Sigmoid colon (tissue), 6 donors: ENCODE measurements at regions not wholly inside any gene's neighbourhood (a gene's known extent, or its start where the extent isn't known, plus 50 kb on each side); places are given as distances from the start of the nearest gene placed in this dataset.

ENCODE experiments used
- DNase-seq: peaks from one replicate; pipeline ENCODE4 v3.0.0-alpha.2; 2019
- H3K27ac ChIP-seq, 4 donors: fragments of 200-600 bp; sonication (generic); one replicate each; pipeline ENCODE4 v1.5.1; 2016 to 2019; ENCODE audit warnings: mild to moderate bottlenecking in 1 of 4
- H3K27me3 ChIP-seq, 3 donors: fragments of 200-600 bp; sonication (generic); one replicate each; pipeline ENCODE4 v1.5.1; 2019; ENCODE audit warnings: mild to moderate bottlenecking in 1 of 3
- H3K36me3 ChIP-seq, 4 donors: fragments of 200-600 bp; sonication (generic); one replicate each; pipeline ENCODE4 v1.5.1; 2016 to 2019
- H3K4me1 ChIP-seq, 4 donors: fragments of 200-600 bp; sonication (generic); one replicate each; pipeline ENCODE4 v1.5.1; 2017 to 2019
- H3K4me3 ChIP-seq, 4 donors: fragments of 200-600 bp; sonication (generic); one replicate each; pipeline ENCODE4 v1.5.1; 2017 to 2019; ENCODE audit warnings: mild to moderate bottlenecking in 2 of 4, moderate library complexity in 1 of 4
- H3K9me3 ChIP-seq, 4 donors: fragments of 200-600 bp in 3 of 4; sonication (generic) in 3 of 4; one replicate each; pipeline versions ENCODE4 v1.5.1 to v1.6.1; 2013 to 2019
- CTCF ChIP-seq, 4 experiments: fragments of 450-650 bp in 3 of 4; fragments of 200-600 bp in 1 of 4; IDR thresholded peaks; one replicate each; pipeline ENCODE4 v1.5.1; 2016 to 2019; ENCODE audit warnings: antibody characterized with exemption in 4 of 4, mild to moderate bottlenecking in 3 of 4, moderate library complexity in 2 of 4
- EP300 ChIP-seq, 4 donors: sonication (generic); formaldehyde crosslinking; IDR thresholded peaks; one replicate each; pipeline ENCODE4 v1.6.1; 2017; ENCODE audit warnings: antibody characterized with exemption in 4 of 4
- POLR2A ChIP-seq, 2 donors: fragments of 450-650 bp; IDR thresholded peaks; one replicate each; pipeline ENCODE4 v1.6.1; 2016; ENCODE audit warnings: antibody characterized with exemption in 2 of 2, mild to moderate bottlenecking in 2 of 2, moderate library complexity in 2 of 2
- POLR2AphosphoS5 ChIP-seq, 4 donors: sonication (generic); formaldehyde crosslinking; IDR thresholded peaks; one replicate each; pipeline ENCODE4 v1.6.1; 2017; ENCODE audit warnings: antibody characterized with exemption in 4 of 4
- WGBS, 2 donors: extraction: QIAGEN DNeasy Blood & Tissue Kit; methylation state at CpG; one replicate each; pipeline ENCODE4 v1.1.7; 2013; 5-methylcytosine and 5-hydroxymethylcytosine counted together
- intact Hi-C: fragments of 100-400 bp; cut with DNase I; formaldehyde crosslinking; loops from one replicate; pipeline ENCODE4 v1.15.1; 2023
- donor health status: healthy with polysubstance abuse.
- donor health status: healthy.

GRCh38 chr20:56793916-56794315, 164.8 kb downstream of the TFAP2C start:
- no peaks in the 10 kb centered on the region for H3K36me3 ChIP-seq
- no peak overlapping the region for H3K27ac ChIP-seq
- H3K9me3 ChIP-seq: no peaks in the 10 kb centered on the region
- peaks cover 0 to 4% (median under 1%) of the 10 kb centered on the region in 4 donors for H3K4me1 ChIP-seq
- H3K27me3 ChIP-seq: no peaks in the 10 kb centered on the region
- intact Hi-C loops: no loop called here
- no peak for DNase-seq
- 74 to 85% methylated on average over 7 of the region's 7 CpGs for WGBS, 2 donors
- TF ChIP-seq POLR2AphosphoS5 (IDR thresholded peaks at IDR 0.05) (no peak), EP300 (IDR thresholded peaks at IDR 0.05) (no peak), CTCF (IDR thresholded peaks at IDR 0.05) (no peak), POLR2A (IDR thresholded peaks at IDR 0.05) (no peak)
- H3K4me3 ChIP-seq: no peak overlapping the region

GRCh38 chr20:56795492-56795891, 166.4 kb downstream of the TFAP2C start:
- intact Hi-C loops: no loop called here
- Histone ChIP-seq H3K27me3 (no peaks in the 10 kb centered on the region), H3K36me3 (no peaks in the 10 kb centered on the region), H3K4me3 (no peak overlapping the region), H3K27ac (no peak overlapping the region), H3K9me3 (no peaks in the 10 kb centered on the region), H3K4me1 (no peaks in the 10 kb centered on the region)
- no peak for DNase-seq
- 92 to 93% methylated on average over 2 of the region's 2 CpGs for WGBS, 2 donors
- no peak for TF ChIP-seq POLR2AphosphoS5 (IDR thresholded peaks at IDR 0.05)
- no peak for TF ChIP-seq POLR2A (IDR thresholded peaks at IDR 0.05)
- TF ChIP-seq EP300 (IDR thresholded peaks at IDR 0.05): no peak
- TF ChIP-seq CTCF (IDR thresholded peaks at IDR 0.05): no peak

- no peak for TF ChIP-seq POLR2AphosphoS5 (IDR thresholded peaks at IDR 0.05)
- TF ChIP-seq POLR2A (IDR thresholded peaks at IDR 0.05): no peak
- no peak for TF ChIP-seq EP300 (IDR thresholded peaks at IDR 0.05)
- TF ChIP-seq CTCF (IDR thresholded peaks at IDR 0.05): no peak
- no peak for DNase-seq
Measured at GRCh38 chr20:56796345-56796744, 167.2 kb downstream of the TFAP2C start.

GRCh38 chr20:56797023-56797422, 167.9 kb downstream of the TFAP2C start:
- Histone ChIP-seq H3K9me3 (no peaks in the 10 kb centered on the region), H3K4me3 (no peak overlapping the region), H3K36me3 (no peaks in the 10 kb centered on the region), H3K27ac (no peak overlapping the region), H3K27me3 (no peaks in the 10 kb centered on the region), H3K4me1 (peaks cover 0 to 4% (median 4%) of the 10 kb centered on the region in 4 donors)
- no peak for TF ChIP-seq POLR2AphosphoS5 (IDR thresholded peaks at IDR 0.05)
- TF ChIP-seq POLR2A (IDR thresholded peaks at IDR 0.05): no peak
- no peak for TF ChIP-seq CTCF (IDR thresholded peaks at IDR 0.05)
- TF ChIP-seq EP300 (IDR thresholded peaks at IDR 0.05): no peak
- intact Hi-C loops: no loop called here
- 50 to 69% methylated on average over 2 of the region's 2 CpGs for WGBS, 2 donors
- no peak for DNase-seq

More at GRCh38 chr20:56796345-56796744, 167.2 kb downstream of the TFAP2C start:
- H3K36me3 ChIP-seq: no peaks in the 10 kb centered on the region
- no peak overlapping the region for H3K27ac ChIP-seq
- H3K27me3 ChIP-seq: no peaks in the 10 kb centered on the region
- H3K4me3 ChIP-seq: no peak overlapping the region
- intact Hi-C loops: no loop called here
- WGBS, 2 donors: 26 to 53% methylated on average over 3 of the region's 3 CpGs
- no peaks in the 10 kb centered on the region for H3K9me3 ChIP-seq
- no peaks in the 10 kb centered on the region for H3K4me1 ChIP-seq

GRCh38 chr20:56798634-56799033, 169.5 kb downstream of the TFAP2C start:
- Histone ChIP-seq H3K4me3 (no peak overlapping the region), H3K9me3 (no peaks in the 10 kb centered on the region), H3K4me1 (peaks cover 0 to 14% (median 13%) of the 10 kb centered on the region in 4 donors), H3K36me3 (no peaks in the 10 kb centered on the region), H3K27ac (no peak overlapping the region), H3K27me3 (no peaks in the 10 kb centered on the region)
- intact Hi-C loops: no loop called here
- WGBS, 2 donors: 86 to 90% methylated on average over 1 of the region's 1 CpG
- TF ChIP-seq CTCF (IDR thresholded peaks at IDR 0.05) (no peak), POLR2AphosphoS5 (IDR thresholded peaks at IDR 0.05) (no peak), EP300 (IDR thresholded peaks at IDR 0.05) (no peak), POLR2A (IDR thresholded peaks at IDR 0.05) (no peak)
- DNase-seq: no peak
